ENCODE measurements at regions not wholly inside any gene's neighbourhood (a gene's known extent, or its start where the extent isn't known, plus 50 kb on each side); places are given as distances from the start of the nearest gene placed in this dataset.

DNA sequence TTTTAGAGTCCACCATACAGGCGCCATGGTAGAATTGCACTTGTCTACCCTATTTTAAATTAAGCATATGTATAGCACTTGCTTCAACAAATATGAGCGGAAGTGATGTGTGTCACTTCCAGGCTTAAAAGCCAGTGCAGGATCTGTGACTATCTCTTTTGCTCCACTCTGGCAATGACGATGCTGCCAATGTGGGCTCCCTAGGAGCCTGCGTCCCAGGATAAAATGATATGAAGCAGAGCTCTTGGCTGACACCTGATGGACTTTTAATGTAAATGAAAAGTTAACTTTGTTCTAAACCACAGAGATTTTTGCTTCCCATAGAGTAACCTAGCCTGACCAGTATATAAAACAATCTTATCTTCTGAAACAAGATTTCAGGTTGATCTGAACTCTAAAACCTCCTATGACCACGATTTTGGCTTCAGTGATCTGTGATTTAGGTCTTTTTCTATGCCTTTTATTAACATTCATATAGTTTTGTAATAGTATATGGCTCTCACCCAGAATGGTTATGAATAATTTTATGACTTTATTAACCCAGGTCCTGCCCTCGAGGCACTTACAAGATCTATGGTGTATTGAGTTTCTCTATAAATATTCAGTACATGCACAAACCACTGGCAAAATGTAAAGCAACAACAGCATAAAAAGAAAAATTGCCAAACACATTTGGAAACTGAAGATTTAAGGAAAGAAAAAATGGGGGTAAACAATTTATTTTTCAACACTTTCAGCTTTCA, 422.5 kb upstream of the PIK3C3 start:
- no peak for DNase-seq

DNA sequence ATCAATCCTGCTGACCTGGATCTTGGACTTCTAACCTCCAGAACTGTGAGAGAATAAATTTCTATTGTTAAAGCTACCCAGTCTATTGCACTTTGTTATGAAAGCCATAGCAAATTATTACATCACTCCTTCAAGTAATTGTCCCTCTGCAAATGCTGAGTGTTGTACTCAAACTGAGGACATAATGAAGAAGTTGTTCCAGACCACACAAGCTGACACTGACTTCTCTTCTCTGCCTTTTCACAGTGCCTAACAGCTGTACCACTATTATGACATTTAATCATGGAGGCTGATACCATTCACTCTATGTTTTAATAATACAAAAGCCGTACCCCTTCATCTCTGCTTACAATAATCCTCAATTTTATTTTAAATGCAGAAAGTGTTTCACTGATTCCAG, 424.1 kb upstream of the PIK3C3 start:
- no peak for DNase-seq

DNA sequence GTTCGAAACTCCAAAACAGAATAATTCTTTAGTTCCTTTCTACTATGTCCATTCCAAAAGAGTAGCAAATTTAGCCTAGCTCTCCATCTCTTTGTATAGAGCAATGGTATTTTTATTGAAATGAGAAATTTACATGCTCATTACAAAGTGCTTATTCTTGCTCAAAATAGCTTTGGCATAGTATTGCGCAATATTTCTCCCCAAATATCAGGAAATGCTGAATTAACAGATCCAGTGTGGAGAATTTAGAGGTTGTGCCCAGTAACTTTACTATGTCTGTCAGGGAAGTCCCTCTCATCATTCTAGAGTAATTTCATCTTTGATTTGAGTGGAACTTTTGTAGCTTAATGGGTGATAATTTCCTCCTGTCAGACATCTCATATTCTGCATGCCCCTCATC, 425.9 kb upstream of the PIK3C3 start:
- no peak for DNase-seq

DNA sequence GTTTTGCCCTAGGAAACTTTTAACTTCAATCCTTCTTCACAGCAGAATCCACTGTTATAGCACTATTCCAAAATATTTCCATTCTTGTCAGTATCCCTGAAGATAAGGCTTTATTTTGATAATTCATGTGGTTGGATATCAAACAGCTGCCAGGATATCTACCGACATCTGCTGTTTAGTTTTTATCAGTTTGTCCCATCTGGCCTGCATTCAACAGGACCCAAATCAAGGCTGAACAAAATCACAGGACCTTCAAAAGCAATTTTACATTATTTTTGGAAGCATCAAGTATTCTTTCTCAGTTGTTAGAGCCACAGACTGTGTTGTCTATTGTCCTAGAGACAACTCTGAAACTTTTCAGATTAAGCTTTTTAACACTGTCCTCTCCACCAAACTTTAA, 429.0 kb upstream of the PIK3C3 start:
- no peak for DNase-seq

DNA sequence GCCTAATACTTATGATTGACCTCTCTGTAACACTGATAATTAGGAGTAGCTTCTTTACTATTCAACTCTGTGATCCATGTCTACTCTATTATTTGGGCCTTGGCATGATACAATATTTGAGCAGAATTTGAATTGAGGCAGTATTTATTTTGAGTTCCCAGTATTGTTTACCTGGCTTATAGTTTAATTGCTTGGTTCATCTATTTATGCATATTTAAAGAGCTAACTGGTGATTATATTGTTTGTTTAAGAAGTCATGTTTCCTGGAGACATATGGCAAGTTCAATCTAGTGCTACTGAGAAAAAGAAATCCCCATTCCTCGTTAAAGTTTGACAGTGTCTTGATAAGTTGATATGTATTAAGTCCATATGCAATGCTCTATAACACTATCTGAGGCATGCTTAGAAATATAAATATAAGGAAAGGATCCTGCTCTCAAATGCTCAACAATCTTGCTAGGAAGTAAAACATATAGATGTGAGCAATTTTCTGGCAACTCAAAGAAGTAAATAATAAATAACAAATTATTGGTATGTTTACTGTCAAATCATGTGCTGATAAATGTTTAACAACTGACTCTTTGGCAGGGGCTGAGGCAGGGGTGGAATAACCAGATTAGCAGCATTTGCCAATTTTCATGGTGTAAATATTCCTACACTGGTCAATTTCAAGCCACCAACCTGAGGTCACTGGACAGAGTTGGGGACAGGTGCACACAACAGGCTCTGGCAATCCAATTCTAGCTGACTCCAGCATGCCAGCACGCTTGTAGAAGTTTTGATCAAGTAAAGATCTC, 430.2 kb upstream of the PIK3C3 start:
- DNase-seq = no peak

DNA sequence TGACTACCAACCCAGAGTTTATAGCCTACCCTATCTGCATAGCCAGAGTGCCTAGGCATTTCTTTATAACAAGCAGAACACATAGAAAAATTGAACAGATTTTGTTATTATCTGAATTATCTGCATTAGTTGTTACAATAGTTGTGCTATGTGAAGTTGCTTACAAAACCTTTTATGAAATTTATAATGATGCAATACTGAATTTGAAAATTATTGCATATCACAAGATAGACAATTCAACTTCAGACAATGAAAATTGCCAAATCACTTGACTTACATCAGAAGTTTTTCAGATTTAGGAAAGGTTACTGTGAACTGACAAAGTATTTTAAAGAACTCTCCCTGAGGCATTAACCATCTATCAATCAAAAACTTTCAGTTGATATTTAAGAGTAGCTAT, 437.9 kb upstream of the PIK3C3 start:
- DNase-seq = no peak

DNA sequence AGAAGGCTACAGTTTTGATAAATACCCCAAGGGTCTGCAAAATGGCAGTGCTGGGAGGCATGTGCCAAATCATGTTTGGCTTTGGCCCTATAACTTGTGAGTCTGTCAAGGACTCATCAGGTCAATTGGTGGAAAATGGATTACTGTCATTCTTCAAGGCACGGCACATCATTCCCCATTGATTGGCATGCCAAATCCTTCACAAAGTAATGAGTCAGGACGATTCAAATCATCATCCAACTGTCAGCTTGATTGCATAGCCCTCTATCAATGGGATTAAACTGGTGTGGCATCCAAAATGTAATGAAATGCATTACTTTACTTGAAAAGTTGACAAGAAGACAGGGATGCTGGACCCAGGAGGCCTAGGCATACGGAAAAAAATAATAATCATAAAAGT, 441.6 kb upstream of the PIK3C3 start:
- no peak for DNase-seq

DNA sequence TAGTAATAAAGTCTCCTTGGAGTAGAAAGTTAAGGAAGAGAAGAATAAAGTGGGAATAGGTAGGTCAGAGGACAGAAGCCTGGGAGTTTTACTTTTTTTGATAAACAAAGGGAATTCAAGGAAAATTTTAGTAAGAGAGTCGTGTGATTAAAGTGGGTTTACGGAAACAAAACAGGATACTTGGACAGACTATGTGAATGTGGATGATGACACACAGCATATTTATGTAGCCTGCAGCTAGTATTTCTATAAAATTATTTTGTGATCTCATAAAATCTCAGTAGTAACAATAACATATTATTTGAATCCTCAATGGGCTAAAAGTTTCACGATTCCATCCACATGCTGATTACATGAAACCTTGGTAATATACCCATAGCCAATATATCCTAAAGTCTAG, 450.7 kb upstream of the PIK3C3 start:
- DNase-seq = no peak

DNA sequence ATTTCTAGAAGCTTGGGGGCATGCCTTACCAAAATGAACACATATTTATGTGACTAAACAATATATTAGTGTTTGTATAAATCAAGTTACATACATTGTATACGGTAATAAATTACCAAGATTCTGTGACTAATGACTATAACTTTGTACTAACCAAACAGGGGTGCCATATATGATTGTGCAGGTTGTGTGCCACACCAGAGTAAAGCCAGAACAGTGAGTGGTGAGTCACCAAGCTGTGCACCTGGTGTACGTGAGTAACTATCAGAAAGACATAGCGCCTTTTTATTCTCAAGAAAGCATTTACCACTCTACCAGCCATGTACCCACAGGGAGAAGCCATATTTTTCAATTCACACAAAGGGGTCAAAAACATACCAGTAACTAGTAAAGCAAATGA, 453.2 kb upstream of the PIK3C3 start:
- DNase-seq = no peak

DNA sequence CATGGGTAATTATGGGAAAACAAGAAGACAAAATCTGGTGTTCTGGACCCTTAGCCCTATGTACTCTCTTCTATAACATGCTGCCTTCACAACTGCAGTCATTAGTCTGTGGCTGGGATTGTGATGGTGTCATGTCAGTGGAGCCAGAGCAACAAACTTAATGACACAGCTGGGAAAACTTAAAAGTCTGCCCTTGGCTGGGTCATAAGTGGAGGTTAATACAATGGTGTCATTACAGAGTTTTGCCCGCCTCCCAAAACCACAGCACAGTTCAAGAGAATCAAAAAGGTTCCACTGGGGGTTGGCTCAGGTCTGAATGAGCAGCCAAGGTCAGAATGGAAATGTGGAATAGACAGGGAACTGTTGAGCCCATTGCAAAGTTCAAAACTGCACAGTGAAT, 455.7 kb upstream of the PIK3C3 start:
- DNase-seq = no peak

DNA sequence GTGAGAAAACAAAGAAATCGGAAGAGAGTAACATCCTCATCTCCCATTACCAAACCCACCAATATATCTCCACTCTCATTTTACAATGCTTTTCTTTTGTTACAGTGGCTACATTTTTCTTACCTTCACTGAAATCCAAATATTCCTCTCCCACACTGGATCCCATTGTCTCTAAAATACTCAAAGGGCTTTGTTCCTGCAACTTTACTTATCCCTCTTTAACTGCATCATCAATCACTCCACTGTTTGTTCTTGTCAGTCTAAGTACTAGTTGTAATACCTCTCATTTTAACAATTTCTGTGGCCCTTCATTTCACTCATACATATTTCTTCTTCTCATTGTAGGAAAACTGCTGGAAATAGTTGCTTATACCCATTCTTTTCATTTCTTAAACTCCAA, 464.2 kb upstream of the PIK3C3 start:
- DNase-seq = no peak

DNA sequence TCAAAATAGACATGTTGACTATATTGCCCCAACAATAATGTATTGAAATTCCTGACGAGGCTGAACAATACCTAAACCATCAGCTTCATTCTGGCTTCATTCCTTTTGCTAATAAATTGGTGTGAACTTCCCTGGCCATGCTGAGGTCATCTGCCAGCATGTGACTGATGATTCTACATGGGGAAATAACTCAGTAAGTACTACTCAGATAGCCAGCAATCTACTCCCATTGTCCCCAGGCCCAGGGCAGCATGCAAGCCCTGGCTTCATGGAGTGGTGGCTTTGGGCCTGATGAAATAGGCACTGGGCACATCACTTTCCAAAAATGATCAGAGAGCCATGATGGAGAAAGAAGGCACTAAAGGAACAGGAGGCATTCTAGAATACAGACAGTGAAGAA, 468.5 kb upstream of the PIK3C3 start:
- DNase-seq = no peak

DNA sequence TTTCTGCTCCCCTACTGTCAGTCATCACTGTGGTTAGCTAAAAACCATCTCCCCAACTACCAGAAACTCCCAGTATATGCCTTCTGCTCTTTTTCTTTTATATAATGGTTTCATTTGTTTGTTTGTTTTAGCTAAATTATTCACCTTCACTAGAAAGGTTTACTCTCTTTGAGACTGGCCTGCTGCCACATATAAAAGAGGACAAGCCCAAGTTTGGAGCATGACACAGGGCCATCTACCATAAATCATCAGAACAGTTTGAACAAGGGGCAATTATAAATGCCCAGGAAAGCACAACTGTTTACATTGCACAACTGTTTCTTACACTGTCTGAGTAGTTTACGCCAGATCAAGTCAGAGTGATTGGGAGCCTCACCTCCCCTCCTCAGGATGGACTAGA, 471.0 kb upstream of the PIK3C3 start:
- no peak for DNase-seq

DNA sequence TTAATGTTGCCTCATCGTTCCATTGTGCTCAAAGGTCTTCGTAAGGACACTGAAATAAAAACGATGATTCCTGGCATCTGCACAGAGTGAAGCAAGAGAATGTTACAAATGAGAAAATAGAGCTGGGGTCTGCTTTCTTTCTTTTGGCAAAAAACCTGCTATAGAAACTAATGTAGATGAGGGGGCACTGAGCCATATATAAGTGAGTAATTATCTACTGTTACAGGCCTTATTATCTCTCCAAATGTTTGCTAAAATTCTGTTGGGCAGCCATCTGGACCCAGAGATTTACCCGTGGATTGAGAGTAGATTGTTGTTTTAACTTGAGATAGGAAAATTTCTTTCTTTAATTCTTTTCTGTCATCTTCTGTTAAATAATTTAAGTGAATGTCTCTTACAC, 472.5 kb upstream of the PIK3C3 start:
- DNase-seq = no peak

DNA sequence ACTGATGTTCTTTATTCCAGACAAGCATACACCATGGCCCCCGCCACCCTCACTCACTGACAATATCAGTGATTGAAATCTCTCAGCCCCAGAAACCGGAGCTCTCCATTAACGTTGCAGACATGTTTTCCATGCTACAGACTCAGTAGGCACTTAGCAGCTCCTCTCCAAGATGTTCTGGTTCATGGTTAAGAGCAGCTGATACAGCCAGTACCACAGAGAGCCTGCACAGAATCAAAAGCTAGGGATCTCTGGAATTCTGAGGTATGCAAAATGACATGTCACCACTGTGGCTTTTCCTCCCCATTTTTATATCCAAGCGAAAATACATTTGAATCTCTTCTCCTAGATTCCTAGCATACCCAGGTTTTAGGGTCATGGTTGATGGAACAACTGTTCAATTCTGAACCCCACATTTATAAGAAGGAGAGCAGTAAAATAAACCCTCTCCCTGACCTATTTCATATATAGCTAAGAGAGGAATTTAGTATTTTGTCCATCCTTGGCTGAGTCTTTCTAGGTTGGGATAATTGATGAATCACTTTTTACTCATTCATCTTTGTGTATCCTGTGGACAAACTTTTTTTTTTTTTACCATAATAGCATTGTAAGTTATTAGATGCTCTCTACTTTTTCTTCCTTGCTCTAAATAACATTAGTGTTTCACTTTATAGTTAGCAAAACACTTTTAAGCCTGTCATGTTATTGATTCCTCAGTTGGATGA, 488.4 kb upstream of the PIK3C3 start:
- no peak for DNase-seq

DNA sequence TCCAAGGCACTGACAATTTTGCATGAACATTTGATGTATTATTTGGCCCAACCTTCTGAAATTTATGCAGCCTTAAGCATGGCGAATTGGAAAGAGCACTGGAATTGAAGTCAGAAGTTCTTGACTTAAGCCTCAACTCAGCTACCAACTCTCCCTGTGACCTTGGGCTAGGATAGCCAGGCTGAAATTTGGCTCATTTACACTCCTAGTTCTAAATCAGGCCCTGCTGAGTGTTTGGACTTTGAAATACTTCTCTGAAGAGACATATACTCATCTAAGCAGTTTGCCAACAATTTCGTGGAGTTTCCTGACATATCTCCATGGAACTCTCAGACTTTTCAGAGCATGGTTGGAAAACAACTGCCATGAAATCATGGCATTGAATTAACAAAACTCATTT, 489.6 kb upstream of the PIK3C3 start:
- no peak for DNase-seq

DNA sequence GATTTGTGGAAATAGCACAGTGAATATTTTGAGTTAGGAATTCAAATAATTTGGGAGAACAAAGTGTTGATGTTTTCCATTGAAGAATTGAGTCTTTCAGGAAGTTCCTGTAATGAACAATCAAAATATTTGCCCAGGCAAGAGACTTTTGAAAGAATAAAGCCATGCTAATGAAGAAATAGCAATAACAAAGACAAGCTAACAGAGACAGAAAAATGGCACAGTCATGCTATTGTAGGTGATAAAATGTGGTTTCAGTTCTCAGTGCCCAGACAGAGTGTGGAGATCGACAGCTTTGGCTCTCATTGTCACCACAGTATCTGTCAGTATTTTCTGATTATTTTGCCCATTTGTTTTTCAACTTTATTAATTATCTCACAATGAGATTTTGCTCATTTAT, 490.8 kb upstream of the PIK3C3 start:
- DNase-seq = no peak

DNA sequence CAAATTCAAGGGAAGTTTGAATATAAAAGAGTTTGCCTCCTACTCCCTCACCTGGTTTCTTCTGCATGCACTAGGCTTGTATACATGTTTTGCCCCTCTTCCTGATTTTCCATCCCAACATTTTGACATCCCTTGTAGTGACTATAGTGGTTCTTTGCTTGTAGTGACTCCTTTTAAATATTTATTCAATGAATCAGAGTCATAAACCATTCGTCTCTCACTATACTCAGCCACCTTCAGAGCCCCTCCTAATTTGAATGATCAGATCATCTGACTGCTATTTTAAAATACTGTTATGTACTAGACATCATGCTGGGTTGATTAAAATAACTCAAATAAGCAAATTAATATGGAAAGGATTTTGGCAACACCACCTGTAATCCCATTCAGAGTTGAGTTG, 492.1 kb upstream of the PIK3C3 start:
- DNase-seq = no peak

DNA sequence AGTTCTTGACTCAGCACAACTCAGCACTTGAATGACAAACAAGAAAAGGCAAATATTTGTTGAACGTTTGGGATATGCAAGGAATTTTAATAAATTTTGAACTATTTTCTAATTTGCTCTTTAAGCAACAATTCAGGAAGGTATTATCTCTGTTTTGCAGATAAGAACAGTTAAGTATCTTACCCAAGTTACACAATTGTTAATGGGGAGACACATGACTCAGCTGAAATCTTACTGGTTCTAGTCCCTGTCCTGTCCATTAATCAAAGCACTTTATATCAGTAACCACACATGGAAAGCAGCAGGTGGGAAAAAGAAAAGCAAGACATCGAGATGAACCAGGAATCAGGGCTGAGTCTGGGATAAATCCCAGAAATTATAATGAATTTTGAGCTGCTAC, 493.9 kb upstream of the PIK3C3 start:
- no peak for DNase-seq

DNA sequence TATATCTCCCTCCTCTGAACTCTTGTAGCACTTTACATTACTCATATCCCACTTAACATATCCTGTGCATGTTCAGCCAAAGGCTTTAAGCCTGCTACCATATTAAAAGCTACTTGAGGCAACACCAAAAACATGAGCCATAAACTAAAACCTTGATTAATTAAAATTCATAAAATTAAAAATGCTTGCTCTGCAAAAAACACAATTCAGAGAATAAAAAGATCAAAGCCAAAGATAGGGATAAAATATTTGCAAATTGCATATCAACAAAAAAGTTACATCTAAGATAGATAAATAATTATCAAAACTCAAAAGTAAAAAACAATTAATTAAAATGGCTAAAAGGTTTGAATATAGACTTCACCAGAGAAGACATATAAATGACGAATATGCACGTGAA, 495.4 kb upstream of the PIK3C3 start:
- no peak for DNase-seq

DNA sequence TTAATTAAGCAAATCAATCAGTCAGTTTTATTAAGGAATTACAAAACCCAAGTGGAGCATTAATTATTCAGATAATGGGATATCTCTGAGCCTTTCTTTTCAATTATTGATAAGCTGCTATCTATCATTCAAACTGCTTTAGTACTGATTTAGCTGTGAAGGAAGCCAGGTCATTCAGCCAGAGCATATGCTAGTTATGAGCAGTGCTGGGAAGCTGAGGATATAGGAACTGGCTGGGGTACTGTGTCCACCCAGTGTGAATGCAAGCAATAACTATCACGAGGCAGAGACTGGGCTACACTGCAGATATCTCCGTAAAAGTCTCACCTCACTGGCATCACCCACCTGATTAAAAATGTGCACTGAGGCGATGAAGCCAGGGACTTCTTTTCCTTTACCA, 496.7 kb upstream of the PIK3C3 start:
- no peak for DNase-seq

DNA sequence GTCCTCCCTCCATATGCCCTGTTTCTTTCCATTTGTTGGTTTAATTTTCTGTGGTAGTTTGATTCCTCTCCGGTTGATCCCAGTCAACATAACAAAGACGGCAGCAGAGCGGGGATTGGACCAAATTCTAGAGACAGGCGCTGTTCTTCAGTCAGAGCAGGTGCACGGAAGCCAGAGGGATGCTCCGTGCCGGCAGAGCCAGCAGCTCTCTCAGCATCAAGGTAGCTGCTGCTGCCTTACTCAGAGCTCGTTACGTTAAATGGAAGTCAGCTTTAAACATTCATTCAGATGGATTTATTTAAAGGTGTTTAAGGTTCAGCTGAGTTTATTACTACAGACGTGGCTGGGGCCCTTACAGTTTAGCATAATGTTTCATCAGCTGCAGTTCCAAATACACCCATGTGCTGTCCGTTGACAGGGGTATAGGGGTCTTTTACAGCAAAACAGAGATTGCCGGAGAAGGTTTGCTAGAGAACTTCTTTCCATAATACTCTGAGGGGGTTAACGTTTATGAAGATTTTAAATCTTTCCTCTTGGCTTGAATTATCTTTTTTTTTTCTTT, 497.2 kb upstream of the PIK3C3 start:
- DNase-seq = no peak

DNA sequence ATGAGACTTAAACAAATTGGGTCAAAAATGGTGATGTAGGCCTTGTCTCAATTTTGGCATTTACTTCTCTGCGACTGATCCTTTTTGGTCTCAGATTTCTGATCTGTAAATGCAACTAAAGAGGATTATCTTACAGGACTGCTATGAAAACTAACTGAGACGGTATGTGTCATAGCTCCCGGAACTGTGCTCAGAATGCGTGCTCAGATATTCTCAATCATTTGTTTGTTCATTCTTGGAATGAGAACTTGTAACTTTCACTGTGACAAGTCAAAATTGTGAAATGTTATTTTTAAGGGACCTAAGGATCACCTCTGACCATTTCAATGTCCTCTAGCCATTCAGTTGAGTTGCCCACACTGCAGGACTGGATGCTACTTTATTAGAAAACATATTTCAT, 498.2 kb upstream of the PIK3C3 start:
- no peak for DNase-seq

DNA sequence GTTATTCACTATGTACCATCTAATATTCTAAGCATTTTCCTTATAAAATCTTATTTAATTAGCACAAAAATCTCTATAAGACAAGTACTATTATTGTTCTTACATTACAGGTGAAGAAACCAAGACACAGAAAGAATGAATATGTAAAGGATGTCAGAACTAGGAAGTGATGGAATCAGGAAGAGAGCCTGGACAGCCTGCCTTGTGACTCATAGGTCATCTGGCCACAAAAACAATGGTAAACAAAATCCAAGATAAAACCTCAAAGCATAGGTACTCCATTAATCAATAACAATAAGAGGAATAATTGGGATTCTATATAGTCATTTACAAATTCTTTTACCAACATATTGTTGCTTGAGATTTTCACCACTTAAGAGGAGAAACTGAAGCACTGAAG, 505.4 kb upstream of the PIK3C3 start:
- no peak for DNase-seq
